Neuronal stem cell (in vitro differentiated cells): ENCODE measurements at regions not wholly inside any gene's neighbourhood (a gene's known extent, or its start where the extent isn't known, plus 50 kb on each side); places are given as distances from the start of the nearest gene placed in this dataset.
A peak's percentile ranks its signal among the peaks of the same experiment; 100 is the strongest.

ENCODE experiments used
- DNase-seq: peaks from one replicate; pipeline ENCODE4 v3.0.0-alpha.2; 2013; ENCODE audit warnings: low spot score
- H2AFZ ChIP-seq: one replicate; pipeline ENCODE4 v1.6.1; 2013; ENCODE audit warnings: mild to moderate bottlenecking, low read length, inconsistent platforms
- H2AK5ac ChIP-seq: 2 replicates; pipeline ENCODE4 v1.6.1; 2013; ENCODE audit warnings: low read depth, mild to moderate bottlenecking, inconsistent platforms, low read length, moderate library complexity, mixed read lengths
- H2BK120ac ChIP-seq: 2 replicates; pipeline ENCODE4 v1.6.1; 2013; ENCODE audit warnings: low read depth, mild to moderate bottlenecking, inconsistent platforms, low read length, moderate library complexity, mixed read lengths
- H2BK12ac ChIP-seq: one replicate; pipeline ENCODE4 v1.6.1; 2013; ENCODE audit warnings: low read length, inconsistent platforms
- H2BK15ac ChIP-seq: 2 replicates; pipeline ENCODE4 v1.6.1; 2013; ENCODE audit warnings: mild to moderate bottlenecking, low read length, inconsistent platforms, mixed read lengths
- H2BK5ac ChIP-seq: one replicate; pipeline ENCODE4 v1.6.1; 2013; ENCODE audit warnings: inconsistent platforms, mild to moderate bottlenecking, low read length, moderate library complexity
- H3K14ac ChIP-seq: one replicate; pipeline ENCODE4 v1.6.1; 2013; ENCODE audit warnings: low read length, inconsistent platforms
- H3K18ac ChIP-seq: 2 replicates; pipeline ENCODE4 v1.6.1; 2013; ENCODE audit warnings: low read length, inconsistent platforms
- H3K23ac ChIP-seq: 2 replicates; pipeline ENCODE4 v1.6.1; 2013; ENCODE audit warnings: low read depth, mild to moderate bottlenecking, mixed read lengths, low read length, inconsistent platforms; ENCODE audit not compliant: poor library complexity
- H3K27ac ChIP-seq: replicated peaks from 3 replicates; pipeline ENCODE4 v1.5.1; 2013; ENCODE audit warnings: low read length, inconsistent platforms
- H3K27me3 ChIP-seq, 3 experiments: 2 replicates each; pipeline ENCODE4 v1.6.1; 2013; ENCODE audit warnings: low read length in 3 of 3, mild to moderate bottlenecking in 2 of 3, inconsistent platforms in 1 of 3, low read depth in 1 of 3, mixed read lengths in 1 of 3, moderate library complexity in 1 of 3; ENCODE audit not compliant: control insufficient read depth in 3 of 3, insufficient read depth in 3 of 3
- H3K36me3 ChIP-seq, 2 donors: replicated peaks in 1 of 2; 2 replicates each; pipeline ENCODE4 v1.6.1; 2013; ENCODE audit warnings: low read length in 2 of 2; ENCODE audit not compliant: control insufficient read depth in 2 of 2, insufficient read depth in 2 of 2
- H3K4ac ChIP-seq: 2 replicates; pipeline ENCODE4 v1.6.1; 2013; ENCODE audit warnings: inconsistent platforms, mild to moderate bottlenecking, low read length, moderate library complexity
- H3K4me1 ChIP-seq, 2 donors: 1 replicate in 1 of 2; 2 replicates in 1 of 2; pipeline ENCODE4 v1.6.1; 2013; ENCODE audit warnings: low read length in 2 of 2, low read depth in 1 of 2; ENCODE audit not compliant: control insufficient read depth in 2 of 2, insufficient read depth in 1 of 2
- H3K4me2 ChIP-seq: one replicate; pipeline ENCODE4 v1.6.1; 2013; ENCODE audit warnings: mild to moderate bottlenecking, low read length, inconsistent platforms; ENCODE audit not compliant: insufficient read depth, poor library complexity, severe bottlenecking
- H3K4me3 ChIP-seq, 2 donors: 2 replicates each; pipeline ENCODE4 v1.5.1; 2013; ENCODE audit warnings: low read length in 2 of 2, mild to moderate bottlenecking in 2 of 2, inconsistent platforms in 1 of 2, moderate library complexity in 1 of 2
- H3K79me1 ChIP-seq: one replicate; pipeline ENCODE4 v1.6.1; 2013; ENCODE audit warnings: low read depth, mild to moderate bottlenecking, inconsistent platforms, low read length, moderate library complexity
- H3K9ac ChIP-seq: one replicate; pipeline ENCODE4 v1.6.1; 2013; ENCODE audit warnings: mild to moderate bottlenecking, low read depth, low read length, inconsistent platforms; ENCODE audit not compliant: poor library complexity
- H3K9me3 ChIP-seq, 2 donors: replicated peaks in 1 of 2; 2 replicates each; pipeline versions ENCODE3 to v1.6.1; 2013; ENCODE audit warnings: low read length in 2 of 2, mild to moderate bottlenecking in 2 of 2, inconsistent platforms in 1 of 2, low read depth in 1 of 2, mixed read lengths in 1 of 2, moderate library complexity in 1 of 2; ENCODE audit not compliant: control insufficient read depth in 2 of 2, insufficient read depth in 1 of 2
- H4K8ac ChIP-seq: one replicate; pipeline ENCODE4 v1.6.1; 2013; ENCODE audit warnings: low read depth, mild to moderate bottlenecking, inconsistent platforms, low read length, moderate library complexity
- H4K91ac ChIP-seq: one replicate; pipeline ENCODE4 v1.6.1; 2013; ENCODE audit warnings: low read length, low read depth, mild to moderate bottlenecking, inconsistent platforms; ENCODE audit not compliant: poor library complexity
- WGBS, 2 donors: extraction: QIAGEN DNeasy Blood & Tissue Kit; methylation state at CpG; one replicate each; pipeline ENCODE4 v1.1.7; 2013; ENCODE audit warnings: missing lambda C conversion rate in 2 of 2, mixed read lengths in 1 of 2; ENCODE audit not compliant: insufficient read length in 2 of 2, insufficient replicate concordance in 1 of 2; ENCODE audit errors: extremely low coverage in 2 of 2; 5-methylcytosine and 5-hydroxymethylcytosine counted together

DNA sequence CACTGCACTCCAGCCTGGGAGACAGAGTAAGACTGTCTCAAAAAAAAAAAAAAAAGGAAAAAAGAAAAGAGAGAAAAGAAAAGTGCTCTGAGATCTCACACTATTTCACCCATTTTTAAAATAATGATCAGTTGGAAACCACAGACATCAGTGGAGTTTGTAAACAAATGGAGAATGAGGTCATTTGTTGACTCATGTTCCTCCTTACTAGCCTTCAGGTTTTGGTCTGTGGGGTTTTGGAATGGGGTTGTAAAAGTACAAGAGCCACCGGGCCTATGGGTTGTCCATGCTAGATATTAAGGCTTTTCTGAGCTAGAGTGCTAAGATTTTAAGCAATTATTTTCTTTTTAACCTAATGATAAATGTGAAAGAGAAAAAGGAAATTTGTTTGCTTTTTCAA, 104.4 kb upstream of the PRL start:
- Histone ChIP-seq H4K91ac (no peak overlapping the region), H4K8ac (no peak overlapping the region), H2AK5ac (no peak overlapping the region), H3K4me2 (no peak overlapping the region), H3K27ac (no peak overlapping the region), H3K4ac (no peak overlapping the region), H3K79me1 (no peaks in the 10 kb centered on the region), H3K9ac (no peak overlapping the region), H3K14ac (no peak overlapping the region), H2BK5ac (no peak overlapping the region), H3K36me3 (no peaks in the 10 kb centered on the region), H3K23ac (no peak overlapping the region), H2BK120ac (no peak overlapping the region), H3K18ac (no peak overlapping the region), H3K4me1 (no peaks in the 10 kb centered on the region), H2BK15ac (no peak overlapping the region), H3K4me3 (no peak overlapping the region), H3K9me3 (no peaks in the 10 kb centered on the region), H2BK12ac (no peak overlapping the region), H2AFZ (no peak overlapping the region), H3K27me3 (no peaks in the 10 kb centered on the region)
- no CpG with 5 or more reads among the region's 1 CpG for WGBS, 2 donors
- no peak for DNase-seq

DNA sequence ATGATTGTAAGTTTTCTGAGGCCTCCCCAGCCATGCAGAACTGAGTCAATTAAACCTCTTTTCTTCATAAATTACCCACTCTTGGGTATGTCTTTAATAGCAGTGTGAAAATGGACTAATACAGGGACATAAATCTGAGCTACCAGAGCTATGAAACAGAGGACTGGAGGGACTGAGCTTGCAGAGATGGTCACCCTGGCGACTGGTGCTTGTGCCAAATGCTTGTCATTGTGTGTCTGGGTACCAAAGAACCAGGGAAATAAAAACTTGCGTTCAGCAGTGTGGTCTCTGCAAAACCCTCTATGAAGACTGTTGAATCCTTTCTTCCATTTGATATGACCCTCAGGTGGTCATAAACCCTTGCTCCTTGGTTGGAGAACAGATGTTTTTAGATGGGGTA, 105.1 kb upstream of the PRL start:
- H2BK12ac ChIP-seq: no peak overlapping the region
- H2BK120ac ChIP-seq: no peak overlapping the region
- no peak overlapping the region for H3K4me2 ChIP-seq
- H2BK15ac ChIP-seq: no peak overlapping the region
- no peak overlapping the region for H2BK5ac ChIP-seq
- H2AK5ac ChIP-seq: no peak overlapping the region
- peak overlapping the region; percentile 32 for H2AFZ ChIP-seq
- no peaks in the 10 kb centered on the region for H3K9me3 ChIP-seq
- H3K4me1 ChIP-seq: no peaks in the 10 kb centered on the region
- H3K27me3 ChIP-seq: no peaks in the 10 kb centered on the region
- H3K9ac ChIP-seq: no peak overlapping the region
- no peak overlapping the region for H3K14ac ChIP-seq
- no peaks in the 10 kb centered on the region for H3K79me1 ChIP-seq
- no peak for DNase-seq
- no CpG with 5 or more reads among the region's 2 CpGs for WGBS, 2 donors
- no peak overlapping the region for H3K18ac ChIP-seq
- H3K27ac ChIP-seq: no peak overlapping the region
- H3K23ac ChIP-seq: no peak overlapping the region
- no peak overlapping the region for H3K4ac ChIP-seq
- H4K8ac ChIP-seq: no peak overlapping the region
- H3K36me3 ChIP-seq: no peaks in the 10 kb centered on the region
- H4K91ac ChIP-seq: no peak overlapping the region
- no peak overlapping the region for H3K4me3 ChIP-seq

DNA sequence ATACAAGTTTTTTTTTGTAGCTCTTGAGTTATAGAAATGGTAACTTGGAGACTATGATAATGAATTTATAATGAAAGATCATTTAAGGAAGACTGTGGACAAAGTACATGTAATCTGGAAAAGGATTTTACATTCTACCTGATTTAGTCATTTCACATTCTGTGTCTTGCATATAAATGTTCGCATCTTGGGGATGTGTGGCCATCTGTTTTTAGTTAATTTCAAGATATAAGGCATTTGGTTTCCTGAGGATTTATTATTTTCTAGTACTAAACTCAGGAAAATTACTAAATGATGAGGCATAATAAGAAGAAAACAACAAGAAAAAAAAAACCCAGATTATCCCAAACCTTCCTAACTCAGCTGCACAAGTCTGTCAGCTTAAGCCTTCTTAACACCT, 112.7 kb upstream of the PRL start:
- Histone ChIP-seq H3K14ac (no peak overlapping the region), H3K27ac (no peak overlapping the region), H2BK12ac (no peak overlapping the region), H3K4me1 (no peaks in the 10 kb centered on the region), H4K8ac (no peak overlapping the region), H2AK5ac (no peak overlapping the region), H2BK120ac (no peak overlapping the region), H2AFZ (no peak overlapping the region), H3K79me1 (no peaks in the 10 kb centered on the region), H3K9ac (no peak overlapping the region), H4K91ac (no peak overlapping the region), H3K36me3 (no peaks in the 10 kb centered on the region), H2BK15ac (no peak overlapping the region), H3K4me3 (no peak overlapping the region), H3K23ac (no peak overlapping the region), H2BK5ac (no peak overlapping the region), H3K9me3 (peaks cover 0 to 5% of the 10 kb centered on the region in 2 donors), H3K4me2 (no peak overlapping the region), H3K27me3 (no peaks in the 10 kb centered on the region), H3K4ac (no peak overlapping the region), H3K18ac (no peak overlapping the region)
- no peak for DNase-seq
- WGBS, 2 donors: no CpG with 5 or more reads among the region's 1 CpG

DNA sequence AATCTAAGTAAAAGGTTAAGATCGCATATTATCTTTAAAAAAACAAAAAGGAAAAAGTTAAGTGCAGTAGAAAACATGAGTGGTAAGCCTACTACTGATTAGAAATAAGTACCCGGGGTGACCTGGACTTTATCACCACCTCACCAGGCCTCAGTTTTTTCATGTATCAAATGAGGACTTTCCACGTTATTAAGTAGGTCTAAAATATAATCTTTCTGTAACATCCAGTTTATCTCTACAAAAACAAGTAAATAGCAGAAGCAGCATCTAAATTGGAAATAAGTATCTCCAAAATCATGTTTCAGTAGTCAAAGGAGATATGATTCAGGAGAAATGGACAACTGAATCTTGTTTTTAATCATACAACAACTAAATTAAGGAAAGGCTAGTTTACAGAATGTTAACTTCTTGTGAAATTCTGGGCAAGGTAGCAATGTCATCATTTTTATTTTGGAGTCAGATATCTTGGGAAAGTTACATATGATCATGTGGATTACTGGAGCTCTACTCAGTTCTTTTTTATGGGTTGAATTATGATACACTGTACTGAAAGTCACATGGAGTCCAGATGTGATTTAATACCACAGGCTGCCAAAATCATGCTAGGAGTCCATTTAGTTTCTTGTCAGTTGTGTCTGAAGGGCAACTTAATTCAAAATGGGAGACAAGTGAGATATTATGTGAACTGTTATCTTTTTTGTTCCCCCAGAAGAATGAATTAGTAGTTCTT, 114.7 kb upstream of the PRL start:
- no peak overlapping the region for H3K14ac ChIP-seq
- H3K79me1 ChIP-seq: no peaks in the 10 kb centered on the region
- no peak overlapping the region for H3K23ac ChIP-seq
- no peak for DNase-seq
- H4K91ac ChIP-seq: no peak overlapping the region
- no peak overlapping the region for H2BK120ac ChIP-seq
- no peak overlapping the region for H3K4me3 ChIP-seq
- H3K36me3 ChIP-seq: no peaks in the 10 kb centered on the region
- no peak overlapping the region for H3K4me2 ChIP-seq
- no peak overlapping the region for H4K8ac ChIP-seq
- WGBS, 2 donors: no CpG with 5 or more reads among the region's 3 CpGs
- no peak overlapping the region for H2AFZ ChIP-seq
- H3K4ac ChIP-seq: no peak overlapping the region
- no peak overlapping the region for H2AK5ac ChIP-seq
- H3K4me1 ChIP-seq: no peaks in the 10 kb centered on the region
- peaks cover 0 to 5% of the 10 kb centered on the region in 2 donors for H3K9me3 ChIP-seq
- H3K9ac ChIP-seq: no peak overlapping the region
- H2BK12ac ChIP-seq: no peak overlapping the region
- no peak overlapping the region for H3K27ac ChIP-seq
- H3K18ac ChIP-seq: no peak overlapping the region
- no peak overlapping the region for H2BK15ac ChIP-seq
- H2BK5ac ChIP-seq: no peak overlapping the region
- H3K27me3 ChIP-seq: no peaks in the 10 kb centered on the region
